ENCODE measurements at regions not wholly inside any gene's neighbourhood (a gene's known extent, or its start where the extent isn't known, plus 50 kb on each side); places are given as distances from the start of the nearest gene placed in this dataset.

DNA sequence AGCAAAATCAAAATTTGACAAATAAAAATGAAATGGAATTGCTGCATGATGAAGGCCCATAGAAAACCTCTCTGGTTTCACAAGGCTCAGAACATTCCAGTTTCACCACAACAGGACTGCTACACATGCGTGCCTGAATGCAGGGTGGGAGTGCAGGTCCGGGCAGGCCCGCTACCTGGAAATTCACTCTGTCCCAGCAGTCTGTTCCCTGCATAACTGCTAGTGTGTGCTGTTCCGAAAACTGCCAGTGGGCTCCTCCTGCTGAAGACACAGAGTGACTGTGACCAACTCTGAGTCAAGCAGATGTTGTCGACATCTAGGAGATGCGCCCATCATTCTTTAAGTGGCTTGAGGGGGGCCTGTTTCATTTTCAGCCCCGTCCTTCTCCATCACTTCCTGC lies 284.8 kb upstream of the MAF start:
- TF ChIP-seq, protein P1, sequence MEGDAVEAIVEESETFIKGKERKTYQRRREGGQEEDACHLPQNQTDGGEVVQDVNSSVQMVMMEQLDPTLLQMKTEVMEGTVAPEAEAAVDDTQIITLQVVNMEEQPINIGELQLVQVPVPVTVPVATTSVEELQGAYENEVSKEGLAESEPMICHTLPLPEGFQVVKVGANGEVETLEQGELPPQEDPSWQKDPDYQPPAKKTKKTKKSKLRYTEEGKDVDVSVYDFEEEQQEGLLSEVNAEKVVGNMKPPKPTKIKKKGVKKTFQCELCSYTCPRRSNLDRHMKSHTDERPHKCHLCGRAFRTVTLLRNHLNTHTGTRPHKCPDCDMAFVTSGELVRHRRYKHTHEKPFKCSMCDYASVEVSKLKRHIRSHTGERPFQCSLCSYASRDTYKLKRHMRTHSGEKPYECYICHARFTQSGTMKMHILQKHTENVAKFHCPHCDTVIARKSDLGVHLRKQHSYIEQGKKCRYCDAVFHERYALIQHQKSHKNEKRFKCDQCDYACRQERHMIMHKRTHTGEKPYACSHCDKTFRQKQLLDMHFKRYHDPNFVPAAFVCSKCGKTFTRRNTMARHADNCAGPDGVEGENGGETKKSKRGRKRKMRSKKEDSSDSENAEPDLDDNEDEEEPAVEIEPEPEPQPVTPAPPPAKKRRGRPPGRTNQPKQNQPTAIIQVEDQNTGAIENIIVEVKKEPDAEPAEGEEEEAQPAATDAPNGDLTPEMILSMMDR (IDR thresholded peaks at IDR 0.05; ENCODE audit: insufficient read depth, low read length, poor library complexity, severe bottlenecking): no peak
- no peak for TF ChIP-seq EZH2phosphoT487 (conservative IDR thresholded peaks at IDR 0.05; ENCODE audit: low read length)

Measured in SU-DHL-6 (cell line).